Gastrocnemius medialis (tissue), 4 donors: ENCODE measurements at regions not wholly inside any gene's neighbourhood (a gene's known extent, or its start where the extent isn't known, plus 50 kb on each side); places are given as distances from the start of the nearest gene placed in this dataset.

Source experiments
- CTCF ChIP-seq, 5 experiments: fragments of 450-650 bp in 3 of 5; fragments of 200-600 bp in 2 of 5; sonication (generic) in 2 of 5; IDR thresholded peaks in 4 of 5; conservative IDR thresholded peaks in 1 of 5; 1 replicate in 4 of 5; 2 replicates in 1 of 5; pipeline ENCODE4 v1.5.1; 2016 to 2019; ENCODE audit warnings: antibody characterized with exemption in 5 of 5, mild to moderate bottlenecking in 3 of 5, moderate library complexity in 3 of 5
- POLR2A ChIP-seq, 2 donors: fragments of 450-650 bp; IDR thresholded peaks; one replicate each; pipeline ENCODE4 v1.6.1; 2017; ENCODE audit warnings: antibody characterized with exemption in 2 of 2, mild to moderate bottlenecking in 2 of 2, moderate library complexity in 2 of 2

- no peak for TF ChIP-seq POLR2A (IDR thresholded peaks at IDR 0.05)
- no peak for TF ChIP-seq CTCF (IDR thresholded peaks at IDR 0.05 in 4 of 5, conservative IDR thresholded peaks at IDR 0.05 in 1 of 5)
Measured at GRCh38 chr17:63294776-63295175, 151.3 kb downstream of the CYB561 start.
